ENCODE measurements at regions not wholly inside any gene's neighbourhood (a gene's known extent, or its start where the extent isn't known, plus 50 kb on each side); places are given as distances from the start of the nearest gene placed in this dataset.
A peak's percentile ranks its signal among the peaks of the same experiment; 100 is the strongest.

- Histone ChIP-seq H3K4me1 (ENCODE audit: insufficient read depth, low read length) (no peaks in the 10 kb centered on the region), H3K36me3 (ENCODE audit: insufficient read depth, low read length) (no peaks in the 10 kb centered on the region), H3K27me3 (ENCODE audit: insufficient read depth, low read length) (no peaks in the 10 kb centered on the region), H3K79me2 (ENCODE audit: insufficient read depth, low read length) (no peaks in the 10 kb centered on the region), H2AFZ (ENCODE audit: low read length) (no peak overlapping the region), H3K4me3 (ENCODE audit: insufficient read depth, low read length) (no peak overlapping the region), H4K20me1 (ENCODE audit: insufficient read depth, low read length) (no peaks in the 10 kb centered on the region), H3K4me2 (ENCODE audit: insufficient read depth, low read length) (no peak overlapping the region), H3K9me3 (ENCODE audit: low read depth, low read length) (no peaks in the 10 kb centered on the region), H3K27ac (ENCODE audit: low read depth, low read length) (no peak overlapping the region)
- no peak for TF ChIP-seq CTCF (IDR thresholded peaks at IDR 0.05; ENCODE audit: extremely low read depth, low read depth, low read length)
- peak; percentile 13 for DNase-seq (ENCODE audit: insufficient read length, low spot score, missing footprints)
These were observed 378.7 kb downstream of the METTL4 start for GRCh38 chr18:2192562-2192961.

- H2AFZ ChIP-seq (ENCODE audit: low read length) = no peak overlapping the region
- no peak for TF ChIP-seq CTCF (IDR thresholded peaks at IDR 0.05; ENCODE audit: extremely low read depth, low read depth, low read length)
These were observed 373.4 kb downstream of the METTL4 start for GRCh38 chr18:2197946-2198345.

GRCh38 chr18:2199060-2199459, 372.2 kb downstream of the METTL4 start:
- no peaks in the 10 kb centered on the region for H3K9me3 ChIP-seq (ENCODE audit: low read depth, low read length)
- no peaks in the 10 kb centered on the region for H3K36me3 ChIP-seq (ENCODE audit: insufficient read depth, low read length)
- no peaks in the 10 kb centered on the region for H4K20me1 ChIP-seq (ENCODE audit: insufficient read depth, low read length)
- H3K4me1 ChIP-seq (ENCODE audit: insufficient read depth, low read length) = no peaks in the 10 kb centered on the region
- no peak for DNase-seq (ENCODE audit: insufficient read length, low spot score, missing footprints)
- H3K79me2 ChIP-seq (ENCODE audit: insufficient read depth, low read length) = no peaks in the 10 kb centered on the region
- no peak for TF ChIP-seq CTCF (IDR thresholded peaks at IDR 0.05; ENCODE audit: extremely low read depth, low read depth, low read length)
- no peak overlapping the region for H3K27ac ChIP-seq (ENCODE audit: low read depth, low read length)
- H3K4me3 ChIP-seq (ENCODE audit: insufficient read depth, low read length) = no peak overlapping the region
- H3K27me3 ChIP-seq (ENCODE audit: insufficient read depth, low read length) = no peaks in the 10 kb centered on the region
- no peak overlapping the region for H3K4me2 ChIP-seq (ENCODE audit: insufficient read depth, low read length)
- H2AFZ ChIP-seq (ENCODE audit: low read length) = no peak overlapping the region

More at GRCh38 chr18:2197946-2198345, 373.4 kb downstream of the METTL4 start:
- DNase-seq (ENCODE audit: insufficient read length, low spot score, missing footprints) = no peak
- no peak overlapping the region for H3K27ac ChIP-seq (ENCODE audit: low read depth, low read length)
- no peaks in the 10 kb centered on the region for H3K79me2 ChIP-seq (ENCODE audit: insufficient read depth, low read length)
- H4K20me1 ChIP-seq (ENCODE audit: insufficient read depth, low read length) = no peaks in the 10 kb centered on the region
- H3K4me1 ChIP-seq (ENCODE audit: insufficient read depth, low read length) = no peaks in the 10 kb centered on the region
- no peaks in the 10 kb centered on the region for H3K9me3 ChIP-seq (ENCODE audit: low read depth, low read length)
- H3K36me3 ChIP-seq (ENCODE audit: insufficient read depth, low read length) = no peaks in the 10 kb centered on the region
- no peak overlapping the region for H3K4me2 ChIP-seq (ENCODE audit: insufficient read depth, low read length)
- H3K4me3 ChIP-seq (ENCODE audit: insufficient read depth, low read length) = no peak overlapping the region
- no peaks in the 10 kb centered on the region for H3K27me3 ChIP-seq (ENCODE audit: insufficient read depth, low read length)

- DNase-seq (ENCODE audit: insufficient read length, low spot score, missing footprints) = no peak
- H4K20me1 ChIP-seq (ENCODE audit: insufficient read depth, low read length) = no peaks in the 10 kb centered on the region
- no peak for TF ChIP-seq CTCF (IDR thresholded peaks at IDR 0.05; ENCODE audit: extremely low read depth, low read depth, low read length)
- no peak overlapping the region for H2AFZ ChIP-seq (ENCODE audit: low read length)
- H3K27ac ChIP-seq (ENCODE audit: low read depth, low read length) = no peak overlapping the region
- no peaks in the 10 kb centered on the region for H3K4me1 ChIP-seq (ENCODE audit: insufficient read depth, low read length)
- no peaks in the 10 kb centered on the region for H3K27me3 ChIP-seq (ENCODE audit: insufficient read depth, low read length)
- no peaks in the 10 kb centered on the region for H3K36me3 ChIP-seq (ENCODE audit: insufficient read depth, low read length)
- no peaks in the 10 kb centered on the region for H3K9me3 ChIP-seq (ENCODE audit: low read depth, low read length)
- no peak overlapping the region for H3K4me3 ChIP-seq (ENCODE audit: insufficient read depth, low read length)
- no peak overlapping the region for H3K4me2 ChIP-seq (ENCODE audit: insufficient read depth, low read length)
- H3K79me2 ChIP-seq (ENCODE audit: insufficient read depth, low read length) = no peaks in the 10 kb centered on the region
These were observed 370.2 kb downstream of the METTL4 start for GRCh38 chr18:2201036-2201600.

All from osteoblast (primary cell).